ENCODE measurements at regions not wholly inside any gene's neighbourhood (a gene's known extent, or its start where the extent isn't known, plus 50 kb on each side); places are given as distances from the start of the nearest gene placed in this dataset.

DNA sequence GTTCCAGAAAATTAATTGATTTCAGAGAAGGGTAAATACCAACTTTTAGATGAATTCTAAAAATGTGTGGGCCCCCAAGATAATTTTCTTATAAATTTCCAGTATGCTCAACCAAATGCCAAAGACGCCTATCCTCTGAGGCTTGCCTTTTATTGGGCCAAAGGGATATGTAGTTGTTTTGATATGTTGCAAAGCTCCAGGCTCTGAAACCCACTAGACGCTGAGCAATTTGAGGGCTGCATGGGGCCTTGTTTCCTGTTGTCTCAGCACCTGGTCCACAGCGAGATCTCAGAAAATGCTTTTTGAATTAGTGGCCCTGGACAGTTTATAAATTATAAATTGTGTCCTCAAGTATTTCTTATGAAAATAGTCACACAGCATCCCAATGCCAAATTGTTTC is 397.2 kb downstream of the SAMD5 start:
- intact Hi-C loops (cut with micrococcal nuclease): no loop called here

GRCh38 chr6:147906361-147906760 is 397.9 kb downstream of the SAMD5 start:
- intact Hi-C loops (cut with micrococcal nuclease): no loop called here

DNA sequence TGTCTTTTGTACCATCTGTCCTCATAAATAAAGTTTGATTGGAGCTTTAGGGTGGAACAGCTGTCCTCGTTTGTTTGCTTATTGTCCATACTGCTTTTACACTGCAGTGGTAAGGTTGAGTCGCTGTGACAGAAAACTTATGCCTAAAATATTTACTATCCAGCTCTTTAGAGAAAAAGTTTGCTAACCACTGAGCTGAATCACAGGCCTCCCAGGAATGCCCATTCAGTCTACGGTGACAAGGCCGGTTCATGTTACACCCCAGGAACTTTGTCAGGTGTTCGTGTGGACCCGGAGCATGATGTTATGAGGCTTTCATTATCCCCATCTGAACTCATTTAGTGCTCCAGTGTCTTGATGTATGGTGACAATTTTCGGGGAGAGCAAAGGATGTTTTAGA is 401.1 kb downstream of the SAMD5 start:
- intact Hi-C loops (cut with micrococcal nuclease): no loop called here

DNA sequence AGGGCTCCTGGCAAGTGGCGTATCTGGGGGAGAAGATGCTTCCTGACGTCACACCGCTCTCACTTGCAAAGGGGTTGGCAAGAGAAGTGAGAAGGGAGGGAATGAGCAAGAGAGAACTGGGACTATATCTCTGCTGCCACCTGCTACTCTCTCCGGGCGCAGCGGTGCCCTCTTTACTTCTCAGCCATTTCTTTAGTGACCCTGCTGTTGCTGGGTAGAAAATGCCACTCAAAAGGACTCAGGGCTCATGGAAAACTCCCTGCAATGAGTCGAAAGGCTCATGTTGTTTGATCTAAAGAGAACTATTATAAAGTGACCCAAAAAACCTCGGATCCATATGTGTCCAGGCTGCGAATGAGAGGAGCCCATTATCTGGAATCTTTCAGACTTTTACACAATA is 401.8 kb downstream of the SAMD5 start:
- intact Hi-C loops (cut with micrococcal nuclease): no loop called here

GRCh38 chr6:147911057-147911456 is 402.6 kb downstream of the SAMD5 start:
- intact Hi-C loops (cut with micrococcal nuclease): no loop called here

DNA sequence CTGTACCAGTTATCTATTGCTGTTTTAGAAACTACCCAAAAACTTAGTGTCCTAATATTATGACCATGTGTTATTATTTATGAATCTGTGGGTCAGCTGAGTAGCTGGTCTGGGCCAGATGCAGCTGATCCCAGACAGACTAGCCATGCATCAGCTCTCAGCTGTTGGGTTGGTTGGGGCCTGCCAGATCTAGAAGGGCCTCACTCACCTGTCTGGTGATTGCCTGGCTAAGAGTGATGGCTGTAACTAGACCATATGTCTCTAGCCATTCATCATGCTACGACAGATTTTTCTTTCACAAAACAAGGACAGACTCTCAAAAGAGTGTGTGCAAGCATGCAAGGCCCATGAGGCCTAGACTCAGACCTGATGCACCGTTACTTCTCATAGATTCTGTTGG is 403.2 kb downstream of the SAMD5 start:
- intact Hi-C loops (cut with micrococcal nuclease): no loop called here

GRCh38 chr6:147922799-147923198 is 414.3 kb downstream of the SAMD5 start:
- intact Hi-C loops (cut with micrococcal nuclease): no loop called here

DNA sequence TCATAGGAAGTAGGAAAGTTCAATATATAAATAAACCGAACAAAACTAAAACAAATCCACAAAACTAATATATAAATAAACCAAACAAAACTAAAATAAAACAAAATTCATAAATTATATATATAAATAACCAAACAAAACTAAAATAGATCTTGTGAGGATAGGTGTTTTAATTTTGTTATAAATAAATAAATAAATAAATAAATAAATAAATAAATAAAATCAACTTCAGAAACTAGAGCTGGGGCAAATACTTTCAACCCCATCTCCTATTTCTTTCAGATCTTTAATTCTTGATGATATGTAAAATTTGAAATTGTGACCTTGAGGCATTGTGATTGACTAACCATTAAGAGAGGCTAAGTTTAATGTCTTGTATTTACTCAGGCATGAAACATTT is 416.1 kb downstream of the SAMD5 start:
- intact Hi-C loops (cut with micrococcal nuclease): no loop called here

DNA sequence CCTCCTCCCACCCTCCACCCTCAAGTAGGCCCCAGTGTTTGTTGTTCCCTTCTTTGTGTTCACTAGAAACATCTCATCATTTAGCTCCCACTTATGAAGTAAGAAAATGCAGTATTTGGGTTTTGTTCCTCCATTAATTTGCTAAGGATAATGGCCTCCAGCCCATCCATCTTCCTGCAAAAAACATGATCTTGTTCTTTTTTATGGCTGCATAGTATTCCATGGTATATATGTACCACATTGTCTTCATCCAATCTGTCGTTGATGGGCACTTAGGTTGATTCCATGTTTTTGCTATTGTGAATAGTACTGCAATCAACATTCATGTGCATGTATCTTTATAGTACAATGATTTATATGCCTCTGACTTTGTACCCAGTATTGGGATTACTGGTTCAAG is 416.8 kb upstream of the SASH1 start:
- intact Hi-C loops (cut with micrococcal nuclease): no loop called here

DNA sequence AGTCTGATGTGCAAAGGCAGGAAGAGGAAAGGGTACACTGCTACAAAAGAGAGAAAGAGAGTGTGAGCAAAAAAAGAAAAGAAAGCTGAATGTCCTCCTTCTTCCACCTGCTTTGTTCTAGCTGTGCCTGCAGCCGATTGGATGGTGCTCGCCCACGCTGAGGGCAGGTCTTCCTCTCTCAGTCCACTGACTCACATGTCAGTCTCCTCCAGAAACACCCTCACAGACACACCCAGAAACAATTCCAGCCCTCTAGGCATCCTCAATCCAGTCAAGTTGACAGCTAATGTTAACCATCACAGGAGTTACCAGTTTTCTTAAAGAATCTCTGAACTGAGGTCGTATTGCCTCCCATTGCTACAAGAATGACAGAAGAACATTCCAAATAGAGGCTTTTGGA is 411.9 kb upstream of the SASH1 start:
- intact Hi-C loops (cut with micrococcal nuclease): no loop called here

- intact Hi-C loops (cut with micrococcal nuclease): no loop called here
Measured at GRCh38 chr6:147933224-147933623, 409.4 kb upstream of the SASH1 start.

- intact Hi-C loops (cut with micrococcal nuclease): no loop called here
Measured at GRCh38 chr6:147935656-147936055, 407.0 kb upstream of the SASH1 start.

DNA sequence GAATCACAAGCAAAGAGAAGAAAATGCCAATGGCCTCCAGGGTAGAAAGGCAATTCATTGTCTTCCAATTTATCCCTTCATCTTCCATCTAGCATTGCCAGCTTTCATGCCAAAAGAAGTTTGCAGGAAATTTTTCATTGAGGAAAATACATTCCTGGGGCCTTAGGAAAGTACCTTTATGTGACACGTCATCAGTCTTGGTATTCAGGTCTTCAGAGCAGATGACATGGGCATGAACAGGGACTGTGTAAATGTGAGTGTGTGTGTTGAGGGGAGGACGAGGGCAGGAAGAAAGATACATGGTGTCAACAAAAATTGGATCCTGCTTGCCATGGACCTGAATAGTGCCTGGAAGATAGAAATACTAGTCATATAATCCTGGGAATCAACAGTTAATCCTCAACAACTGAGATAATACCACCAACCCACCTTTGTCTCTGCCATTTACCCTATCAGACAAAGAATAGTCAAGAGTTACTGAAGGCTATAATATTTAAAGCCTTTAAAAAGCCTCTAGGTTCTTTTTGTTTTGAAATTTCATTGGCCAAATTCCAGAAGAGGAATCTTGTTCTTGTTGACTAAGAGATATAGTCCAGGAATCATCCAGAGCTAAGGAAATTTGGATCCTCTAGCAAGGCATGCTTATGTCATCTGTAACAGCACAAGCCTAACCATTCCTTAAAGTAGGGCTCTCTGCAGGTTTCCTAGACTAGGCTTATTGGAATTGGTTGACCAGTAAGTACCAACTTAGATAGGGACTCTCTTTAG is 405.8 kb upstream of the SASH1 start:
- intact Hi-C loops (cut with micrococcal nuclease): no loop called here

DNA sequence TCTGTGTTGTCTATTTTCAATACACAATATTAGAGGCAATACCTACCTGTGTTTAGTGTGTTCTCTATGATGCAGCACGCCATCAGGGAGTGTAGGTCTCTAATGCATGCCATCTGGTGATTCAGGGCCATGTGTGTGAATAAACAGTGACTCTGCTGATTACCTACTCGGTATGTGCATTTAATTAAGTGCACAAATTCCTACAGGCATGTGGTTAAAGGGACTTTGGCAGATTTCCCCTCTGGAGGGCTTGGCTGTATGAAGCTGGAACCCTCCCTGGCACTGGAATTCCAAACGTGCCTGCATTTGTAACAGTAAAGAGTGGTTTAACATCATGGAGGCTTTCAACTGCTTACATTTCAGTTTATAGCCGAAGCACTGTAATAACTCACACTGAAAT is 401.5 kb upstream of the SASH1 start:
- intact Hi-C loops (cut with micrococcal nuclease): no loop called here

- intact Hi-C loops (cut with micrococcal nuclease): no loop called here
Measured at GRCh38 chr6:147942363-147942762, 400.3 kb upstream of the SASH1 start.

DNA sequence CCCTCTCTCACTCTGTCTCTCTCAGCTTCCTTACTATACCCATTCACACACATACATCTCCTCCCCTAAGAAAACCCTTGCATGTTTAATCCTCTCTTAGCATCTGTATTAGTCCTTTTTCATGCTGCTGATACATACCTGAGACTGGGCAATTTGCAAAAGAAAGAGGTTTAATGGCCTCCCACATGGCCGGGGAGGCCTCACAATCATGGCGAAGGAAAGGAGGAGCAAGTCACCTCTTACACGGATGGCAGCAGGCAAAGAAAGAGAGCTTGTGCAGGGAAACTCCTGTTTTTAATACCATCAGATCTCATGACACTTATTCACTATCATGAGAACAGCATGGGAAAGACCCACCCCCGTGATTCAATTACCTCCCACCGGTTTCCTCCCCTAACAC is 398.5 kb upstream of the SASH1 start:
- intact Hi-C loops (cut with micrococcal nuclease): no loop called here

DNA sequence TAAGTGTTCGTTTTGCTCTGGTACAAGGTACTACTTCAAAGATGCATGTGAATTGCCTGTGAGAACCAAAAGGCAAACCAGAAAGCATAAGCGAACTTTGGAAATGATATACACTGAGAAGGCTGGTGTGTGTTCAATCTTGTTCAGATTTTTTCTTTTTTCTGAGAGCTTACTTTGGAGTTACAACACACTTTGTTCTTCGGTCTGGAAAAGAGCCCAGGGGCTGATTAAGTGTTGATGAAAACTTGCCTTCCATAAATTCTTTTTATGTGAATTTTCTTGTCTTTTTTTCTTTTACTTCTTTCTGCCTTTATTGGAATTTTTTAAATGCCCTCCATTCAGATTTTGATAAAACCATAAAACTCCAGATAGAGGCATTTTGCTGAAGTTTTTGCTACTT is 395.1 kb upstream of the SASH1 start:
- intact Hi-C loops (cut with micrococcal nuclease): no loop called here

DNA sequence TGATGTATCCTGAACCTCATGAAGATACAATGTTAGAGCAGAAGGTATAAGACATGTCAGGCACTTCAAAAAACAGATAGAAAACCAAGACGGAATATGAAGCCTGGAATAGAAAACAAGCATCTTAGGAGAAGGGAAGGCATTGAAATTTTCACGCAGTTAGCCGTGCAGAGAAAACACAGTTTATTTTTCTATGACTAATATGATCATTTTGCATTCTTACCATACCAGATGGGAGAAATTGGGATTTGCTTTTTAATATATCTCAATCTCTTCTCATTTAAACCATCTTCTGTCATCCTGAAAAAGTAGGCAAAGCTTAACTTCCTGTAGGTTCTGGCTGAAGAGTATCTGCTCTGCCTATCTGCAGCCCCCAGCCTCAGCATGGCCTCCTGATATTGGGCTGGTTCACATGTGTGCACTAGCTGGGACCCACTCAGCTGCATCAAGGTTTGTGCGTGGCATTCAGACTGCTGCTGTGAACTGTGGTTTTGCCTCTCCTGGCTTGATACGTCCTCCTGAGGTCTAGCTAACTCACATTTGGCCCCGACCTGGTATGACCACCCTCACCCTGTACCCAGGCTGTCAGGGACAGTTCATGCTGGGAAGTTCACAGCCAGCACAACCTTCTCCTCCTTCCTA is 392.5 kb upstream of the SASH1 start:
- intact Hi-C loops (cut with micrococcal nuclease): no loop called here

GRCh38 chr6:147950623-147950987 is 392.0 kb upstream of the SASH1 start:
- intact Hi-C loops (cut with micrococcal nuclease): no loop called here

DNA sequence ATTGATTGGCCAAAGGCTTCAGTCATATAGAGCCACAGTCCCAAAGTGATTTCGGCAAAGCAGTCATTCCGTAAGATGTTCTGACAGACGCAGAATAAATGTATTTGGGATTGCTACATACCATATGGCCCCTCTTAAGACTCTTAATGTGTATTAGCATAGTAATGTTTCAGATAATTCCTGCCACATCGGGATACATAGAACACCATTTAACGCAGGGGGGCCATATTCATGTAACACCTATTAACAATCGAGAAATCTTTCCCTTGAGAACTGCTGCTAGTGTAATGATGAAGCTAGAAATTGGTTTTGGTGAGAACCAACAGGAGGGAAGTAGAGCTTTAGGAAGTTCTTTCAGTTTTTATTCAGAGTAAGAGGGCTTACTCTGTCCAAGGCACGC is 390.9 kb upstream of the SASH1 start:
- intact Hi-C loops (cut with micrococcal nuclease): no loop called here

DNA sequence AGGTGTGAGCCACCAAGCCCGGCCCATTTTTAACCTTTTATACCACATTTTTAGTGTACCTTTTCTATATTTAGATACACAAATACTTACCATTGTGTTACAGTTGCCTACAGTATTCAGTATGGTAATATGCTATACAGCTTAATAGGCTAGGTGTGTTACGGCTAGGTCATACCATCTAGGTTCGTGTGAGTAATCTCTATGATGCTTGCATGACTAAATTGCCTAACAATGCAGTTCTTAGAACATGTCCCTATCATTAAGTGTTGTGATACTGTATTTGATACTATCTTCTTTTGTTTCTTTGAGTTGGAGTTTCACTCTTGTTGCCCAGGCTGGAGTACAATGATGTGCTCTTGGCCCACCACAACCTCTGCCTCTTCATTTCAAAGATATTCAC is 387.7 kb upstream of the SASH1 start:
- intact Hi-C loops (cut with micrococcal nuclease): no loop called here

GRCh38 chr6:147958683-147959082 is 384.0 kb upstream of the SASH1 start:
- intact Hi-C loops (cut with micrococcal nuclease): no loop called here

- intact Hi-C loops (cut with micrococcal nuclease): no loop called here
Measured at GRCh38 chr6:147961481-147962141, 381.0 kb upstream of the SASH1 start.
